Lung (tissue), 11 donors: ENCODE measurements at regions not wholly inside any gene's neighbourhood (a gene's known extent, or its start where the extent isn't known, plus 50 kb on each side); places are given as distances from the start of the nearest gene placed in this dataset.

Experiments
- ATAC-seq: fragments of 200-7000 bp; cut with Tn5 transposase; one replicate; pipeline ENCODE4 v1.9.1; 2020; ENCODE audit warnings: moderate number of reproducible peaks; ENCODE audit not compliant: insufficient read depth, low FRiP score
- DNase-seq, 3 donors: peaks; one replicate each; pipeline ENCODE4 v3.0.0-alpha.2; 2013 to 2017
- H3K27ac ChIP-seq, 2 donors: one replicate each; pipeline ENCODE4 v1.5.1; 2013; ENCODE audit warnings: mild to moderate bottlenecking in 2 of 2, moderate library complexity in 2 of 2, control low read depth in 1 of 2, inconsistent platforms in 1 of 2, low read depth in 1 of 2, low read length in 1 of 2
- H3K27me3 ChIP-seq, 3 donors: one replicate each; pipeline ENCODE4 v1.5.1; 2013; ENCODE audit warnings: low read length in 2 of 3; ENCODE audit not compliant: control insufficient read depth in 3 of 3, insufficient read depth in 3 of 3
- H3K36me3 ChIP-seq, 4 donors: one replicate each; pipeline ENCODE4 v1.5.1; 2013; ENCODE audit warnings: low read length in 4 of 4, mild to moderate bottlenecking in 1 of 4, moderate library complexity in 1 of 4; ENCODE audit not compliant: control insufficient read depth in 4 of 4, insufficient read depth in 4 of 4
- H3K4me1 ChIP-seq, 5 donors: one replicate each; pipeline ENCODE4 v1.5.1; 2013; ENCODE audit warnings: low read length in 5 of 5, mild to moderate bottlenecking in 2 of 5, moderate library complexity in 1 of 5; ENCODE audit not compliant: control insufficient read depth in 5 of 5, insufficient read depth in 5 of 5
- H3K4me3 ChIP-seq: one replicate; pipeline ENCODE4 v1.5.1; 2013; ENCODE audit warnings: mild to moderate bottlenecking, control low read depth, moderate library complexity
- H3K9ac ChIP-seq, 2 donors: one replicate each; pipeline ENCODE4 v1.5.1; 2013; ENCODE audit warnings: low read length in 2 of 2, control low read depth in 1 of 2; ENCODE audit not compliant: insufficient read depth in 1 of 2
- H3K9me3 ChIP-seq, 4 donors: one replicate each; pipeline ENCODE4 v1.5.1; 2013; ENCODE audit warnings: low read length in 3 of 4, mild to moderate bottlenecking in 1 of 4, moderate library complexity in 1 of 4; ENCODE audit not compliant: control insufficient read depth in 4 of 4, insufficient read depth in 3 of 4
- CTCF ChIP-seq: IDR thresholded peaks from 2 replicates; pipeline ENCODE4 v1.5.1; 2012; ENCODE audit warnings: mild to moderate bottlenecking; ENCODE audit errors: control extremely low read depth, extremely low read depth
- WGBS, 2 donors: extraction: QIAGEN DNeasy Blood & Tissue Kit; methylation state at CpG; one replicate each; pipeline ENCODE4 v1.1.7; 2013; 5-methylcytosine and 5-hydroxymethylcytosine counted together
- donor health status: control.
- donor health status: control.
- donor health status: Bipolar disorder and iron deficiency.
- donor health status: healthy.
- donor health status: DM: yes; HTN: yes; CAD: no.

GRCh38 chr5:7105358-7105757 lies 290.6 kb upstream of the ADCY2 start:
- Histone ChIP-seq H3K4me1 (no peaks in the 10 kb centered on the region), H3K27ac (no peak overlapping the region), H3K36me3 (no peaks in the 10 kb centered on the region), H3K4me3 (no peak overlapping the region), H3K27me3 (no peaks in the 10 kb centered on the region), H3K9ac (no peak overlapping the region), H3K9me3 (no peaks in the 10 kb centered on the region)
- no peak for TF ChIP-seq CTCF
- ATAC-seq (no peak), DNase-seq (no peak)
- WGBS, 2 donors: 66 to 70% methylated on average over 5 of the region's 5 CpGs

GRCh38 chr5:7117961-7118360 lies 278.0 kb upstream of the ADCY2 start:
- Histone ChIP-seq H3K4me1 (no peaks in the 10 kb centered on the region), H3K9ac (no peak overlapping the region), H3K27me3 (no peaks in the 10 kb centered on the region), H3K4me3 (no peak overlapping the region), H3K27ac (no peak overlapping the region), H3K9me3 (peaks cover 0 to 8% (median 4%) of the 10 kb centered on the region in 4 donors), H3K36me3 (no peaks in the 10 kb centered on the region)
- TF ChIP-seq CTCF: no peak
- WGBS, 2 donors: 84 to 85% methylated on average over 6 of the region's 6 CpGs
- ATAC-seq: no peak
- DNase-seq: no peak

GRCh38 chr5:7131680-7132079 lies 264.3 kb upstream of the ADCY2 start:
- Histone ChIP-seq H3K4me1 (no peaks in the 10 kb centered on the region), H3K9me3 (no peaks in the 10 kb centered on the region), H3K4me3 (no peak overlapping the region), H3K27me3 (no peaks in the 10 kb centered on the region), H3K36me3 (no peaks in the 10 kb centered on the region), H3K27ac (no peak overlapping the region), H3K9ac (no peak overlapping the region)
- no peak for DNase-seq
- no peak for ATAC-seq
- TF ChIP-seq CTCF: no peak
- 82 to 83% methylated on average over 4 of the region's 4 CpGs for WGBS, 2 donors

GRCh38 chr5:7146886-7147285 lies 249.1 kb upstream of the ADCY2 start:
- 55% methylated on average over 1 of the region's 1 CpG for WGBS, 2 donors

More at GRCh38 chr5:7146886-7147285, 249.1 kb upstream of the ADCY2 start:
- H3K9me3 ChIP-seq: peaks cover 0 to 3% (median under 1%) of the 10 kb centered on the region in 4 donors
- H3K36me3 ChIP-seq: no peaks in the 10 kb centered on the region
- no peak for TF ChIP-seq CTCF
- DNase-seq: peak; percentile 28 to 73 (median 56)
- no peak for ATAC-seq
- no peak overlapping the region for H3K27ac ChIP-seq
- H3K9ac ChIP-seq: no peak overlapping the region
- H3K27me3 ChIP-seq: no peaks in the 10 kb centered on the region
- no peak overlapping the region for H3K4me3 ChIP-seq
- no peaks in the 10 kb centered on the region for H3K4me1 ChIP-seq
